Head of caudate nucleus (tissue), 42 donors: ENCODE measurements at regions not wholly inside any gene's neighbourhood (a gene's known extent, or its start where the extent isn't known, plus 50 kb on each side); places are given as distances from the start of the nearest gene placed in this dataset.

Experiments
- DNase-seq, 42 donors: peaks; one replicate each; pipeline versions ENCODE4 v3.0.0 to v3.0.0-alpha.2; 2020 to 2021; ENCODE audit warnings: mixed read lengths in 7 of 42
- intact Hi-C: fragments of 100-400 bp; cut with DNase I; formaldehyde crosslinking; loops from one replicate; pipeline ENCODE4 v1.15.0; 2022

DNA sequence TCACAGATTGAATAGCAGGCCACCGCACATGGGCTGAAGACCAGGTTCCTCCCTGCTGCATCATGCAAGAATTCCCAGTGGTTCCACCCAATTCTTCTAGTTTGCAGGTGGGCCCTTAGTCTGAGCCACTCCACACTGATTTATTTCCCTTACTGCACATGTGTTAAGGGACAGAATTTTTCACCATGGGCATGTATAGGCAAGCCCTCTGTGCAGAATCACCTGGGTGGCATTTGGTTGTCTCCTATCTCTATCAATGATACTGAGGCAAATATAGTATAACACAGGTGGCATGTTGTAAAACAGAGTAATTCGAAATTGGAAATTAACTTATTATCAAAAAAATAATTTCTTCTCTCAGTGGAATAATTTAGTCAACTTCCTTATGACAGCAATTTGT, 1892.4 kb downstream of the NCAM2 start:
- intact Hi-C loops, result no loop called here
- DNase-seq, result no peak

DNA sequence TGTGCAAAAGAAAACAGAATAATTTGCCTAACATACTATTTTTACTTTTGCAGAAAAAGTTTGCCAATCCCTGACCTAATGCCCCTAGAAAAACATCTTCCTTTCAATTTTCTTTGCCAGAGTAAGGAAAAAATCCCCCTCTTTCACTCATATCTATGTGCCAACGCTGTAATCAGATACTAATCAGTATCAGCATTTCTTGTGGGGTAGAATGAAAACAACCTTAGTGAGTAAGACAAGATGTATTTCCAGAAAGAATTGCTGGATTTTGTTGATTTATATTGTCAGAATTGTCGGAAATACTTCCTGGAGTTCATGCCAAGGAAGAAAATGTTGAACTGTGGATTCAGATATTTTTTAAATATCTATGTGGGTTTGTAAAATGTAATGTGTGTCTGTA, 1893.8 kb downstream of the NCAM2 start:
- intact Hi-C loops, result no loop called here
- no peak for DNase-seq

DNA sequence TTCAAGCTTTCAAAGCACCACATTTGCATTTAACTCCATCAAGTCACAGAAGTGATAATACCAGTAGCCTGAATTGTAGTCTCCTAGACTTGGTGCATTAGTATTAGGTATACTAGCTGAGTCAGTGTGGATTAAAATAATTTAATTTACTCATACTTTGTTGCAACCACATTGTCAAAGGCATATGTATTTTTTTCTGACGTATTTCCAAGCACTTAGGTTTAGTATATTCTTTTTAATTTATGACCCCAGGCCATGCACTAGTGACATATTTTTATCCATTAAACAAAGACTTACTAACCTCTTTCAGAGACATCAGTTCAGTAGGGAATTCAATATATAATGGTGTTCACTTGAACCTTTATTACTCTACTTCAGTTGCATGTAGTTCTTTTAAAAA, 1894.5 kb downstream of the NCAM2 start:
- no peak for DNase-seq
- intact Hi-C loops, result no loop called here

DNA sequence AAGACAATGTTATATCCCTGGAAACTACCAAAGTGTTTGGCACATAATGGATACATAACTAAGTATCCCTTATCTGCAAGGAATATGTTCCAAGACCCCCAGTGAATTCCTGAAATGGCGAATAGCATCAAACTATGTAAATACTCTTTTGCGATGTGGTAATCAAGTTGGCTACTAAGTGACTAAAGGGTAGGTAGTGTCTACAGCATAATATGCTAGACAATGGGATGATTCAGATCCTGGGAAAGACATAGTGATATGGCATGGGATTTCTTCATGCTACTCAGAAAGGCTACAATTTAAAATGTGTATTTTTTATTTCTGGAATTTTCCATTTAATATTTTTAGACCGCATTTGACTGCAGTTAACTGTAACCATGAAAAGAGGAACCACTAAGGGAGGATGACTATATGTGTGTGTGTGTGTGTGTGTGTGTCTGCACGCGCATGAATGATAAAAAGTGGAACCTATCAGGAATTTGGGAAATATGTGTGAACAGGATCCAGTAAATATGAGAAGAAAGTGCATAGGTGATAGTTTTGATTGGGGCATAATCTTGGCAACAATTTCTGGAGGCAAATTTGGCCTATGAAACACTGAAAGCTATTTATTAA, 1899.9 kb downstream of the NCAM2 start:
- no peak for DNase-seq
- intact Hi-C loops, result no loop called here

DNA sequence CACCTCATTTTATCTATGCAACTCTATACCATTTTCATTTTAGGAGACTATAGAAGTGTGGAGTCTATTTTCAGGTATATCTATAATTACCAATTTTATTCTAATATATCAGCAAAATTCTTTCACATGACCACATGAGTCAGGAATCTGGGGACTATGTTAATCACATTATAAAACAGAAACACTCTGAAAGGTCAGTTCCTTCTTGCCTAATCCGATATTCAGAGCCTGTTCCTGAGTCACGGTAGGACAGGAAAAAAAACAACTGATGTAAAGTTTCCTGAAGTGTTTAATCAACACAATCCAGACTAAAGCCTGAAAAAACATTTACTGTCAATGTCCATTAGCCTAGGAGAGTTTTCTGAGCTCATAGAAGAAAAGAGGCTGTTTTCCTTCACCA, 1902.3 kb downstream of the NCAM2 start:
- intact Hi-C loops, result no loop called here
- no peak for DNase-seq

DNA sequence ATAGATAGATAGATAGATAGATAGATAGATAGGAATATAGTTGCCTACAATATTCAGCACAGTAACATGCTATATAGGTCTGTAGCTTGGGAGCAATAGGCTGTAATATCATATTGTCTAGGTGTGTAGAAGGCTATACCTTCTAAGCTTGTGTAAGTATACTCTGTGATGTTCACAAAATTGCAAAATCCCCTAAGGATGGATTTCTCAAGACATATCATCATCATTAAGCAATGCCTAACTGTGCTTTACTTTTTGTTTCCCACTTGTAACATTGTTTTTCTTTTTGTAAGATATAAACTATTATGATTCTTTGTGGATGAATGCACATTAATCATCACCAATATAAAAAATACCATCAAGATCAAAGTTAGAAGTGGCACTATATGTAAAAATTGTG, 1905.6 kb downstream of the NCAM2 start:
- DNase-seq, result no peak
- intact Hi-C loops, result no loop called here

DNA sequence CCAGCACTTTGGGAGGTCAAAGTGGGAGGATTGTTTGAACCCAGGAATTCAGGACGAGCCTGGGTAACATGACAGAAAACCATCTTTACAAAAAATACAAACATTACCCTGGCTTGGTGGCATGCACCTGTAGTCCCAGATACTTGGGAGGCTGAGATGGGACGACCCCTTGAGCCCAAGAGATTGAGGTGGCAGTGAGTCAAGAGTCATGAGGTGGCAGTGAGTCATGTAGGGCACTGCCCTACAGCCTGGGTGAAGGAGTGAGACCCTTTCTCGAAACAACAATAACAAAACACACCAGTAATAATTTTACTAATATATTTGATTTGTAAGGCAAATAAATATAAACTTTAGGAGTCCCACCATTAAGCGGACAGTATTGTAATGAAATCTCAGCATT, 1906.2 kb downstream of the NCAM2 start:
- intact Hi-C loops, result no loop called here
- DNase-seq, result no peak

DNA sequence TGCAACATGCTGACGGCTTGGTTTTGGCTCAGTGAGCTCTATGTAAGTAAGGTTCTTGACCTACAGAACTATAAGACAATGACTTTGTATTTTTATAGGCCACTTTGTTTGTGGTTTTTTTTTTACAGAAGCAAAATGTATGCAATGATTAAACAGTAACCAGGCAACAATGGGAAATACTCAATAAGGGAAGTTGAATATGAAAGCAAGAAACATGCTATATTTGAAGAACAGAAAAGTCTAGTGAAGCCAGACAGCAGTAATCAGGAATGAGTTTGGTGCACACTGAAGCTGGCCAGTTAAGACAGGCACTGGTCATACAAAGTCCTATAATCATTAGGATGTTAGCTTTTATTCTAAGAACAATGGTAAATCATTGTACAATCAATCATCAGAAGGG, 1926.8 kb downstream of the NCAM2 start:
- intact Hi-C loops, result no loop called here
- DNase-seq, result no peak

DNA sequence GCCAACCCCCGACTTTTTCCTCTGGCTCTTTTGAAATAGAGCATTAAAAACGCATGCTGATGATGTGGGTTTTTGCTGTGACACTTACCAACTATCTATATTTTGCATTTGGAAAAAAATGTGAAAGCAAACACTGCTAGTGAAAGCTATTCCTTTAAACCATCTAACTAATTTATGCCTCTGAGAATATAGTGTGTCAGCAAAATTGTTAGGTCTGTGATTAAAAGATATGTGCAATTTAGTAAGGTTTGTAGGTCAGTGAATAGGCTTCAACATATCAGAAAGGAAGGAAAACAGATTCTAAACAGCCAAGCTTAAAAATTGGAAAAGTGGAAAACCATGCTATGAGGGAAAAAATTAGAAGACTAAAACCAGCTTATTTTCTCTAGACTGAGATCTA, 1929.3 kb downstream of the NCAM2 start:
- intact Hi-C loops, result no loop called here
- no peak for DNase-seq

DNA sequence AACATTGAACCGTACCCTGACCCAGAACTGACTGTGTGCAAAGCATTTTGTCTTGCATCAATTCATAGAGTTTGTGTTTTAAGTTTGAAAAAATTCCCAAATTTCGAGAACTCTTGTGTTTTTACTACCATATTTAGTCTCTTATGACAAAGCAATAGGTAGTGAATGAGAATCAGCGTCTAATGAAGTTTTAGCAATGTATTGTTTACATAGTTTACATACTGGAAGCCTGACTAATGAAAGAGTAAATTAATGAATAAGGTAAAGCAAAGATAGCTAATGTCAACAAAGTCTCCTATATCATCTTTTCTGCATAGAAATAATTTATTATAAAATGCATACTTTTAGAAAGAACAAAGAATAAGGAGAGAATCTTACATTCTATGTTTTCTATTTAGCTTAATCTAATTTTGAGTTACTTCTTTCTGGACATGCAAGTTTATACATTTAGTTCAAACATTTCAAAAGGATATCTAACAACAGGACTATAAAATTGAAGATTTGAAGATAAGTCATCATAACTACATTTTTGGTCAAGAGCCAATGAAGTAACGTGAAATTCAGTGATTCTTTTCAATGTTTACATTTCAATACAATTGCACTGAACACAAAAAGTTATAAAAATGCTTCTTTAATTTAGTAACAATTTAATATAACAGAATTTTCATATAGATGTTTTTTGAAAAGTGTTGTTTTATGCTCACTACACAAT, 1943.7 kb downstream of the NCAM2 start:
- DNase-seq, result no peak
- intact Hi-C loops, result no loop called here

DNA sequence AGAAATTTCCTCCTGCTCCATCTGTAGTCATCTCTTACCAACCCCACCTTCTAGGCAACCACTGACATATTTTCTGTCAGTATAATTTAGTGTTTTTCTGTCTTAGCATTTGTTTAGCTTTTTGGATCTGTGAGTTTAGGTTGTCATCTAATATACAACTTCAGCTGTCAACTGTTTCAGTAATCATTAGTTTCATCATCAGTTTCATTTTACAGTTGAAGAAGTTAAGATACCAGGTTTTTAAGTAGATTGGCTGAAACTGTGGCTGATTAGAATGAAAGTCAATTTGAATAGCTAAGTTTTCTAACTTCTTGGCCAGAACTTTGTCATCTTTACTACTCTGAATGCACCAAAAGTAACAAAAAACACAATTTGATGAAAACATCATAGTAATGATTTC, 1957.3 kb downstream of the NCAM2 start:
- no peak for DNase-seq
- intact Hi-C loops, result no loop called here

DNA sequence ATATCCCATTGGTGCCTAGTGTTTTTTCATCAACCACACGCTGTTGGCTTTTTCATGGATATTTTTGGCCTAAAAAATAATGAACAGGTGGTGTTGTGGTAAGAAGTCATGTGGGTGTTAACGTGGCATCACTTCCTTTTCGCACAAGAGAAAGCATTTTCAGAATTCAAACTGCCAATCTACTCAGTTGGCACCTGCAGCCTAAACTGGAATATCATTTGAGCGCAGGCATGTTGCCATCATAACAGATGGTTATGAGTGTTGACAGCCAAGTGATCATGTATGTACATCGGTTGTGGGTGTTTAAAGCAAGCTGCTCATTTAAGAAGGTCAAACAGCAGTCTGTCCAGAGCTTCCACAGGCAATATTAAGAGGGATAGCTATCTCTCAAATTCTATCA, 1963.0 kb downstream of the NCAM2 start:
- intact Hi-C loops, result no loop called here
- DNase-seq, result no peak

DNA sequence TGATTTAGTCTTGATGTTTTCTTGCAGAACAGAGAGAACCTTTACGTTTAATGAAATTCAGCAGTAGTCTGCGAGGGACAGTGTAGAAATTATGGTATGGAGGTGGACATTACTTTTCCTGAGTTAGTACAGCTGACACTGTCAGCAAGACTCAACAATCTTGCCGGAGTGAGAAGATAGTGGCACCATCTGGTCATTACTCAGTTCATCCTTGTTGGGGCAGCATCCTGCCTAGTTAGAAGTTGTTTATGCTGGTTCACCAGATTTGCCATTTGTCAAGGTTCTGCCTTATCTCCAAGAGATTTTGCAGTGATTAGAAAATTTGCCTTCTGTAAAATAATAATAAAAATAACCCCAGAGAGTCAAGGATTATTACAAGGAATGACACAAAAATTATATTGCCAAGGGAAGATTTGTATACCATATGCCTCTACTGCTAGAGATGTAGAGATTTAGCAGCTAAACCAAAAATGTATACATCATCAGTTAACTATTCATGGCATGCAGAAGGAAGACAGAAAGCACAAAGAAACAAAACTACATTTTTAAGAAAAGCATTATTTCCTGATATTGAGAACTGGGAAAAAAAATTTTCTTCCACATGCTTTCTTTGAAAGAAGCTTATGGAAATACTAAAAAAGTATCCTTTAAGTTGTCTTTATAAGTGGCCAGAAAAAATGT, 1967.4 kb downstream of the NCAM2 start:
- intact Hi-C loops, result no loop called here
- DNase-seq, result peak in 1 of 42 donors; percentile 2

DNA sequence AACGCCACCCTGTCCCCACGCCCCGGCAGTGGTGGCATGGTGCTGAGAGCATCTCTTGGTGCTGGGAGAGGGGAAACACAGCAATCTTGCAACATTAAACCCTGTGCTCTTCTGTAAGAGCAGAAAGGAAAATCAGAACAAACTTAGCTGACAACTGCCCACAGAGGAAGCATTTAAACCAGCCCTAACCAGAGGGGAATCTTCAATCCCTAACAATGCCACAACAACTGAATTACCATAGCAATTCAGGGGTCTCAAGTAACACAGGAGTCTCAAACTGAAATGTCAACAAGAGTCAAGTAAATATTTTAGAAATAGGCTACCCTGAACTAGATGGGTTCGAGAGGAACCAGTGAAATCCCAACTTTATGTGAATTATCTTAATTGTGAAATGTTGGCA, 1983.6 kb downstream of the NCAM2 start:
- intact Hi-C loops, result no loop called here
- DNase-seq, result no peak

DNA sequence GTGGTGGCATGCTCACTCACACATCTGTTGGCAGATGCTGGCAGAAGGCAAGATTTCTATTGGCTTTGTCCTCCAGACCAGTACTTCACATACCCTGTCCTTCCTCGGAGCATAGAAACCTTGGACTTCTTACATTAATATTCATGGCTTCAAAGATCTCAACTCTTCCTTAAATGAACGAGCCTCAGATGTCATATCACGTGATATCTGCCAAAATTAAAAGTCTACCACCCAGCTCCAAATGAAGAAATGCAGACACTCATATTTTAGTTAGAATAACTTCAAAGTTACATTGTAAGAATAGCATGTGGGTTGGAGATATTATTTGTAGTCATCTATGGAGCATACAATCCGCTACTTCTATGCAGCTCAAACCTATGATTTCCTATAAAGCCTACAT, 1994.9 kb downstream of the NCAM2 start:
- no peak for DNase-seq
- intact Hi-C loops, result no loop called here

DNA sequence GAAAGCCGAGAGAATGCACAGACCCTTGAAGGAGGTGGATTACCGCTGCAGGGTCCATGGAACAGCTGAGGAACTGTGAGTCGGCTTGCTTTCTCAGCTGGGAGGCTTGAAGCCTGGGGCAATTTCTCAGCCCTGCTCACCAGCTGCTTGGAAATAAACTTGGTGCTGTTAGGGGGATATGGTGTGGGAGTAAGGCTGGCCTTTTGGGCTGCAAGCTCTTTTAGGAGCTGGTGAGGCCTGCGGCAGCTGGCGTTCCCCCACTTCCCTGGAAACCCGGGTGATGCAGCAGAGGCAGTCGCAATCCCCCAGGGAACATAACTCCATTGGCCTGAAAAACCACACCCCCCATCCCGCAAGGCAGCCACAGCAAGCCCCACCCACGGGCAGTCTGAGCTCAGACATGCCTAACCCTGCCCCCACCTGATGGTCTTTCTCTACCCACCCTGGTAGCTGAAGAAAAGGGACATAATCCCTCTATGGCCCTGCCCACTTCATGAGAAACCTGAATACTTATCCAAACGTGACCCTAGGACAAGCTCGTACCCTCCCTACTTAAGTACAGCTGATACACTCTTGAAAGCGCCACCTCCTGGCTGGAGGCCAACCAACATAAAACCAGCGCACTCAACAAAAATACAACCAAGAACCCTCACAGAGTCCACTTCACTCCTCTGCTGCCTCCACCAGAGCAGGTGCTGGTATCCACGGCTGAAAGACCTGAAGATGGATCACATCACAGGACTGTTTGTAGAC, 1995.8 kb downstream of the NCAM2 start:
- DNase-seq, result no peak
- intact Hi-C loops, result no loop called here

DNA sequence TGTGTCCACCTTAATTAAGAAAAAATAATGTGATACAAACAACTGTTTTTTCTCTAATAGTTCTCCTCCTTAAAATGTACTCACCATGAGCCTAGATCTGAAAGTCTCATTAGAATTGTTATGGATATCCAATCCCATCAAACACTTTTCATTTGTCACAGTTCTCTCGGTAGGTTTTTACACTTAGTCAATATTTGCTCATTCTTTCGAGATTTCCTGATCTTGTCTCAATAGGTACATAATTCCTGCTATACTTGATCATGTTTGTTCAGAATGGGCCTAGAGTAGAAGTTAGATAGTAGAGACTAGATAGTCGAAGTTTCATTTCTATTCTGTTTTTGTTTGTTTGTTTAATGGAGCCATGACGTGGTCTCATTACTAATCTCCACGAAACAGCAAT, 2005.7 kb downstream of the NCAM2 start:
- intact Hi-C loops, result no loop called here
- no peak for DNase-seq

DNA sequence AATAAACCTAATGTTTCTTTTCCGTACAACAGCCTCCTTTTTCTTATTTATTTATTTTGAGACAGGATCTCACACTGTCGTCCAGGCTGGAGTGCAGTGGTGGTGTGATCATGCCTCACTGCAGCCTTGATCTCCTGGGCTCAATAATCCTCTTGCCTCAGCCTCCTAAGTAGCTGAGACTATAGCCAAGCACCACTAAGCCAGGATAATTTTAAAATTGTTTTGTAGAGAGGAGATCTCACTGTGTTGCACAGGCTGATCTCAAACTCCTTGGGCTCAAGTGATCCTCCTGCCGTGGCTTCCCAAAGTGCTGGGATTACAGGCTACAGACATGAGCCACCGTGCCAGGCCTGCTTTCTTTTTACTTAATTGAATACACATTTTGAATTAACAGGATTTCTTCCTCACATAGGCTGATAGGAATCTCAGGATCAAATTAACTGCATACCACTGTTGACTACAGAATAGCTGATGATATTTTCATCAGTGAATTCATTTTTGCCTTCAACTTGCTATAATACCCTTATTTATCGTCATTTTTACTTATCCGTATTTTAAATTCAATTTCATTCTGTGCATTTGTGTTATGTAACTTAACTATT, 2010.5 kb downstream of the NCAM2 start:
- intact Hi-C loops, result no loop called here

DNA sequence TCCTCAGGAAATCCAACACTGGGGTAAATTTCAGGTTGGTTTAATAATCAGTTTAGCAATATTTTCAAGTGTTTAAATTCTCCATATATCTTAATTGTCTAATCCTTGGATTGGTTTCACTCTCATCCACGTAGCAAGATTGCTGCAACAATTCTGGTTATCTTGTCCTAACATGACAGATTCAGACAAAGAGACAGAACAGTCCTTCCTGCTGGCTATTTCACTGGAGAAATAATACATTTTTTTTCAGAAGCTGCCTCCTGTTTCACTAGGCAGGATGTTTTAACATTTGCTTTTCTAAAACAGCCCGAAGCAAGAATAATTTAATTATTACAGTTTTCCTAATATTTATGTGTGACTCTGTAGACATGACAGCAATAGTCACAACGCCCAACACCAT, 2011.2 kb downstream of the NCAM2 start:
- no peak for DNase-seq
- intact Hi-C loops, result no loop called here

More for the DNA sequence above, 2010.5 kb downstream of the NCAM2 start:
- no peak for DNase-seq

DNA sequence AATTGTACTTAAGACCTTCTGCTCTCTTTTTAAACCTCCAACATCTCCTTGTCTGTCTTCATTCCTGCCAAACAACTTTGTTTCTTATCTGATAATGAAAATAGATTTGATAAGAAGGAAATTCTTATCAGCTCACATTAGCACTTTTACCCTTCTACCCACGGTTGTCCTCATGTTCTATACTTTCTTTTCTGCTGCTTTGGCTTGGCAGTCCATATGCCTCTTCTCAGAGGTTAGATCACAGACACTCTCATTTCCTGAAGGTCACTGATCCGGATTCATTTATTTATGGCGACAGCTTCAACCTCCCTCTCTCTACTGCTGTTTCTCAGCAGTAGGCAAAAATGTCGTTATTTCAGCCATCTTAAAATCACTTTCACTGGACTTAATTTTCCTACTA, 2015.8 kb downstream of the NCAM2 start:
- DNase-seq, result no peak
- intact Hi-C loops, result no loop called here
